PC-9 (cell line): ENCODE measurements at regions not wholly inside any gene's neighbourhood (a gene's known extent, or its start where the extent isn't known, plus 50 kb on each side); places are given as distances from the start of the nearest gene placed in this dataset.
"Not testable (repeated sequence)": the region's sequence is repeated elsewhere in the genome, so short reads cannot be mapped to it uniquely, and the experiment has no call there.

Experiments used
- BruUV-seq: library from RNA; stranded (reverse); fragments of 400-500 nt; replicated peaks from 2 replicates; lab custom pipeline; 2021; lab: Mats Ljungman, UMichigan
- CTCF ChIA-PET: fragments of 300-600 bp; sonication (Branson Sonifier 250); formaldehyde crosslinking; loops from one replicate; lab custom pipeline; 2022; ENCODE audit warnings: antibody characterized with exemption; lab: Charles Lee
- POLR2A ChIA-PET: fragments of 300-600 bp; sonication (Branson Sonifier 250); formaldehyde crosslinking; loops from one replicate; lab custom pipeline; 2022; ENCODE audit warnings: antibody characterized with exemption; ENCODE audit not compliant: unreplicated experiment; lab: Charles Lee
- DNase-seq, 2 experiments: peaks; one replicate each; pipeline versions ENCODE4 v3.0.0 to v3.0.0-alpha.2; 2015 to 2022; ENCODE audit warnings: mixed read lengths in 1 of 2
- H2AFZ ChIP-seq: fragments of 200-600 bp; sonication (generic); 2 replicates; pipeline ENCODE4 v1.8.1; 2017; ENCODE audit warnings: antibody characterized with exemption
- H3F3A ChIP-seq: fragments of 200-600 bp; sonication (generic); 2 replicates; pipeline ENCODE4 v1.8.1; 2017; ENCODE audit warnings: antibody characterized with exemption, mild to moderate bottlenecking, low read depth; ENCODE audit not compliant: insufficient read depth
- H3K27ac ChIP-seq: fragments of 200-600 bp; sonication (generic); 2 replicates; pipeline ENCODE4 v1.6.1; 2016; ENCODE audit warnings: mixed run types
- H3K27me3 ChIP-seq: fragments of 200-600 bp; sonication (generic); 2 replicates; pipeline ENCODE4 v1.6.1; 2016; ENCODE audit warnings: low read depth, mixed run types; ENCODE audit not compliant: insufficient read depth
- H3K36me3 ChIP-seq: fragments of 200-600 bp; sonication (generic); 2 replicates; pipeline ENCODE4 v1.6.1; 2016; ENCODE audit warnings: low read depth, mixed run types
- H3K4me1 ChIP-seq: fragments of 200-600 bp; sonication (generic); replicated peaks from 2 replicates; pipeline ENCODE4 v1.6.1; 2016; ENCODE audit warnings: mixed run types; ENCODE audit not compliant: insufficient read depth
- H3K4me2 ChIP-seq: fragments of 200-600 bp; sonication (generic); 2 replicates; pipeline ENCODE4 v1.6.1; 2017; ENCODE audit warnings: mixed run types
- H3K4me3 ChIP-seq: fragments of 200-600 bp; sonication (generic); 2 replicates; pipeline ENCODE4 v1.6.1; 2016; ENCODE audit warnings: mixed run types
- H3K79me2 ChIP-seq: fragments of 200-600 bp; sonication (generic); 2 replicates; pipeline ENCODE4 v1.6.1; 2017; ENCODE audit warnings: low read depth, mixed run types
- H3K9me2 ChIP-seq: fragments of 200-600 bp; sonication (generic); 2 replicates; pipeline ENCODE4 v1.8.1; 2017; ENCODE audit warnings: mild to moderate bottlenecking; ENCODE audit not compliant: insufficient read depth
- H3K9me3 ChIP-seq: fragments of 200-600 bp; sonication (generic); 2 replicates; pipeline ENCODE4 v1.8.1; 2016; ENCODE audit warnings: low read depth; ENCODE audit not compliant: insufficient read depth
- H4K20me1 ChIP-seq: fragments of 200-600 bp; sonication (generic); 2 replicates; pipeline ENCODE4 v1.8.1; 2017; ENCODE audit not compliant: insufficient read depth
- CTCF ChIP-seq: fragments of 200-600 bp; sonication (generic); conservative IDR thresholded peaks from 2 replicates; pipeline ENCODE4 v1.6.1; 2017; ENCODE audit warnings: mixed run types, antibody characterized with exemption, mild to moderate bottlenecking, moderate library complexity
- EZH2 ChIP-seq: fragments of 200-600 bp; sonication (generic); IDR thresholded peaks from 2 replicates; pipeline ENCODE4 v1.8.0; 2017; ENCODE audit warnings: antibody characterized with exemption, low read depth
- intact Hi-C: fragments of 100-400 bp; cut with micrococcal nuclease; formaldehyde crosslinking; loops from one replicate; pipeline ENCODE4 v1.10.0; 2022; ENCODE audit not compliant: unreplicated experiment

GRCh38 chr9:97124256-97124655 lies 85.3 kb upstream of the CTSV start:
- no peaks in the 10 kb centered on the region for H4K20me1 ChIP-seq
- no peak overlapping the region for H3K27ac ChIP-seq
- POLR2A ChIA-PET = no interaction called here
- DNase-seq = no peak
- H3K79me2 ChIP-seq = no peaks in the 10 kb centered on the region
- no peak overlapping the region for H3K4me3 ChIP-seq
- 0 out of 2 replicates have a peak, but pooled peaks cover 7% of the 10 kb centered on the region for H3K9me3 ChIP-seq
- TF ChIP-seq CTCF = no peak
- no peak for TF ChIP-seq EZH2
- no peaks in the 10 kb centered on the region for H3K27me3 ChIP-seq
- H3K9me2 ChIP-seq = no peaks in the 10 kb centered on the region; the same call in 1 of the 2 replicates
- CTCF ChIA-PET = no interaction called here
- no peaks in the 10 kb centered on the region for H3K4me1 ChIP-seq
- H2AFZ ChIP-seq = no peak overlapping the region
- no peaks in the 10 kb centered on the region for H3F3A ChIP-seq
- no peaks in the 10 kb centered on the region for H3K36me3 ChIP-seq
- H3K4me2 ChIP-seq = no peak overlapping the region
- no TSS peak for BruUV-seq
- intact Hi-C loops = no loop called here

- ChIA-PET CTCF (no interaction called here), POLR2A (no interaction called here)
- Histone ChIP-seq H3K4me1 (no peaks in the 10 kb centered on the region), H3K4me2 (no peak overlapping the region), H3K4me3 (no peak overlapping the region), H3F3A (no peaks in the 10 kb centered on the region), H3K36me3 (no peaks in the 10 kb centered on the region), H3K27ac (no peak overlapping the region), H2AFZ (no peak overlapping the region), H4K20me1 (no peaks in the 10 kb centered on the region), H3K9me3 (no peaks in the 10 kb centered on the region), H3K9me2 (no peaks in the 10 kb centered on the region), H3K27me3 (no peaks in the 10 kb centered on the region), H3K79me2 (no peaks in the 10 kb centered on the region)
- intact Hi-C loops = no loop called here
- DNase-seq = no peak
- no TSS peak for BruUV-seq
- TF ChIP-seq CTCF (no peak), EZH2 (no peak)
Measured at GRCh38 chr9:97110696-97111095, 71.8 kb upstream of the CTSV start.

- no peaks in the 10 kb centered on the region for H3K27me3 ChIP-seq
- H3F3A ChIP-seq = peaks cover 7% of the 10 kb centered on the region
- ChIA-PET CTCF (no interaction called here), POLR2A (no interaction called here)
- intact Hi-C loops = loop anchor here (1.0 kb wide), 2 partner anchors 67 to 252 kb away; no protein-coding TSS in a partner anchor
- peaks cover 9% of the 10 kb centered on the region for H3K4me1 ChIP-seq
- H3K27ac ChIP-seq = no peak overlapping the region
- no peak overlapping the region for H3K4me3 ChIP-seq
- no peaks in the 10 kb centered on the region for H4K20me1 ChIP-seq
- H3K4me2 ChIP-seq = no peak overlapping the region
- no TSS peak for BruUV-seq
- no peaks in the 10 kb centered on the region for H3K9me2 ChIP-seq
- H3K9me3 ChIP-seq = no peaks in the 10 kb centered on the region
- DNase-seq = peak; percentile 62 to 68
- TF ChIP-seq EZH2 (no peak), CTCF (peak; percentile 78)
- H3K79me2 ChIP-seq = no peaks in the 10 kb centered on the region
- no peak overlapping the region for H2AFZ ChIP-seq
- no peaks in the 10 kb centered on the region for H3K36me3 ChIP-seq
Measured at GRCh38 chr9:97109194-97109811, 70.4 kb upstream of the CTSV start.

- H3F3A ChIP-seq, H2AFZ ChIP-seq, DNase-seq, H3K9me2 ChIP-seq, H3K36me3 ChIP-seq, BruUV-seq, H3K27me3 ChIP-seq, H3K4me1 ChIP-seq, H3K79me2 ChIP-seq, intact Hi-C loops, H3K4me3 ChIP-seq, H4K20me1 ChIP-seq, H3K27ac ChIP-seq, H3K9me3 ChIP-seq: not testable (repeated sequence)
- peak overlapping the region; percentile 16 for H3K4me2 ChIP-seq
- ChIA-PET POLR2A (interaction anchor here (0.7 kb wide), 2 partner anchors 32 to 221 kb away, joined by 3 to 4 read pairs; no protein-coding TSS in a partner anchor), CTCF (interaction anchor here (1.3 kb wide), 1 partner anchor 59 kb away, joined by 5 read pairs; no protein-coding TSS in a partner anchor)
Measured at GRCh38 chr9:97105220-97105619, 66.3 kb upstream of the CTSV start.

GRCh38 chr9:97103613-97104383 lies 64.9 kb upstream of the CTSV start:
- H3K36me3 ChIP-seq, H3K27me3 ChIP-seq, H3K9me3 ChIP-seq, H3K4me1 ChIP-seq, H3K79me2 ChIP-seq, H3F3A ChIP-seq, H3K4me3 ChIP-seq, BruUV-seq, H2AFZ ChIP-seq, CTCF ChIA-PET, POLR2A ChIA-PET, H3K4me2 ChIP-seq, DNase-seq, H3K9me2 ChIP-seq, H3K27ac ChIP-seq, intact Hi-C loops, H4K20me1 ChIP-seq: not testable (repeated sequence)
